Stimulated activated CD4-positive, alpha-beta T cell treated with anti-CD3 and anti-CD28 coated beads, Interleukin-12 subunit alpha, Interleukin-12 subunit beta, amount 100 ng/mL, for 4 hours (primary cell): ENCODE measurements at regions not wholly inside any gene's neighbourhood (a gene's known extent, or its start where the extent isn't known, plus 50 kb on each side); places are given as distances from the start of the nearest gene placed in this dataset.

Experiments used
- DNase-seq: peaks from one replicate; pipeline ENCODE4 v3.0.0-alpha.2; 2020

- DNase-seq: no peak
Observed at GRCh38 chr4:56240554-56241174, 146.6 kb downstream of the AASDH start.

- DNase-seq: no peak
Observed at GRCh38 chr4:56238251-56238650, 149.0 kb downstream of the AASDH start.

- DNase-seq: no peak
Observed at GRCh38 chr4:56235725-56236124, 151.6 kb downstream of the AASDH start.

GRCh38 chr4:56235011-56235410 is 152.3 kb downstream of the AASDH start:
- DNase-seq: no peak

- DNase-seq: no peak
Observed at GRCh38 chr4:56234098-56234497, 153.2 kb downstream of the AASDH start.

GRCh38 chr4:56231410-56231809 is 155.9 kb downstream of the AASDH start:
- no peak for DNase-seq

GRCh38 chr4:56229947-56230346 is 157.3 kb downstream of the AASDH start:
- DNase-seq: no peak

- DNase-seq: no peak
Observed at GRCh38 chr4:56227301-56227835, 159.9 kb downstream of the AASDH start.

GRCh38 chr4:56226579-56226978 is 160.7 kb downstream of the AASDH start:
- DNase-seq: no peak

GRCh38 chr4:56224641-56225040 is 162.7 kb downstream of the AASDH start:
- no peak for DNase-seq

GRCh38 chr4:56222514-56222913 is 164.8 kb downstream of the AASDH start:
- no peak for DNase-seq

- no peak for DNase-seq
Observed at GRCh38 chr4:56220261-56220660, 167.0 kb downstream of the AASDH start.

- DNase-seq: no peak
Observed at GRCh38 chr4:56219447-56219846, 167.8 kb downstream of the AASDH start.

- no peak for DNase-seq
Observed at GRCh38 chr4:56218230-56218895, 168.9 kb downstream of the AASDH start.

GRCh38 chr4:56217343-56217890 is 169.9 kb downstream of the AASDH start:
- no peak for DNase-seq

- DNase-seq: no peak
Observed at GRCh38 chr4:56215901-56216300, 171.4 kb downstream of the AASDH start.

- DNase-seq: no peak
Observed at GRCh38 chr4:56215141-56215783, 172.0 kb downstream of the AASDH start.

- DNase-seq: no peak
Observed at GRCh38 chr4:56213543-56213942, 173.7 kb downstream of the AASDH start.

- DNase-seq: no peak
Observed at GRCh38 chr4:56212774-56213173, 174.5 kb downstream of the AASDH start.

GRCh38 chr4:56211202-56211601 is 176.1 kb downstream of the AASDH start:
- no peak for DNase-seq

GRCh38 chr4:56210397-56210796 is 176.9 kb downstream of the AASDH start:
- no peak for DNase-seq

- DNase-seq: no peak
Observed at GRCh38 chr4:56209767-56210166, 177.5 kb downstream of the AASDH start.

GRCh38 chr4:56208103-56208502 is 179.2 kb downstream of the AASDH start:
- DNase-seq: no peak

- no peak for DNase-seq
Observed at GRCh38 chr4:56206258-56206657, 181.0 kb downstream of the AASDH start.
